ENCODE measurements at regions not wholly inside any gene's neighbourhood (a gene's known extent, or its start where the extent isn't known, plus 50 kb on each side); places are given as distances from the start of the nearest gene placed in this dataset.

DNA sequence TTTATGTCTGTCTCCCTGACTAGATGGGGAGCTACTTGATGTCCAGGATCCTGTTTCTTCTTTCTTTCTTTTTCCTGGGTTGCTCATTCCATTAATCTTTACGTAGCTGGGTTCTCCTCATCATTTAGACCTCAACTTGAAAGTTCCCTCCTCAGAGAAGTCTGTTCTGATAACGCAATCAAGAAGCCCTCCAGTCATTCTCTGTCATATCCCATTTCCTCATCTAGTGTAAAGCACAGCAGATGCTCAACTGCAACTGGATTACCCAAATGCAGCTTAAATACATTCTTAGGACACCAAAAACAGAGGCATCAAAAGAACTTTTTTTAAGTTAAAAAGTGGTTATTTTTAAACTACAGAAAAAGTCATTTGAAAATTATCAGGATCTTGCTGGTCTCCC is 51.7 kb upstream of the ST3GAL6 start:
- Histone ChIP-seq H3K27me3 (ENCODE audit: control insufficient read depth, insufficient read depth, low read length) (peaks cover 9% of the 10 kb centered on the region), H3K4me2 (ENCODE audit: low read depth, low read length) (no peak overlapping the region), H3K79me1 (ENCODE audit: low read depth in 1 of 2, low read length in 2 of 2) (no peaks in the 10 kb centered on the region), H3K56ac (ENCODE audit: extremely low read depth, insufficient read depth, low read length) (no peak overlapping the region), H4K5ac (ENCODE audit: low read depth, low read length) (no peak overlapping the region), H3K14ac (replicated peaks; ENCODE audit: low read depth, low read length) (no peak overlapping the region), H2AFZ (replicated peaks; ENCODE audit: low read length, poor library complexity) (no peak overlapping the region), H2BK20ac (ENCODE audit: low read depth, low read length) (no peak overlapping the region), H2AK9ac (replicated peaks; ENCODE audit: low read depth, low read length, poor library complexity) (no peak overlapping the region), H2AK5ac (ENCODE audit: low read depth, low read length) (no peak overlapping the region), H4K8ac (ENCODE audit: low read depth in 2 of 2, low read length in 2 of 2) (no peak overlapping the region), H3K4ac (ENCODE audit: low read depth, low read length) (no peak overlapping the region), H3K27ac (ENCODE audit: insufficient read depth, low read length) (no peak overlapping the region), H3K36me3 (ENCODE audit: control insufficient read depth, insufficient read depth, low read length) (no peaks in the 10 kb centered on the region), H2BK5ac (ENCODE audit: low read depth, low read length, poor library complexity, severe bottlenecking) (no peak overlapping the region), H3K9ac (ENCODE audit: low read depth, low read length) (no peak overlapping the region), H4K91ac (ENCODE audit: insufficient read depth, low read depth, low read length) (no peak overlapping the region), H3K18ac (ENCODE audit: low read depth, low read length) (no peak overlapping the region), H3K23ac (ENCODE audit: low read depth, low read length) (no peak overlapping the region), H4K20me1 (ENCODE audit: insufficient read depth, low read length) (no peaks in the 10 kb centered on the region), H3K4me3 (ENCODE audit: insufficient read depth, low read depth, low read length) (no peak overlapping the region), H2BK15ac (ENCODE audit: low read depth, low read length) (no peak overlapping the region), H3K4me1 (ENCODE audit: control insufficient read depth, insufficient read depth, low read length) (no peaks in the 10 kb centered on the region), H3K9me1 (ENCODE audit: insufficient read depth, low read length) (no peaks in the 10 kb centered on the region), H2BK120ac (ENCODE audit: low read depth, low read length) (no peak overlapping the region), H3K9me3 (ENCODE audit: control insufficient read depth, insufficient read depth, low read length) (no peaks in the 10 kb centered on the region)
- ATAC-seq (ENCODE audit: low read depth) (no peak), DNase-seq (no peak)
- ChIA-PET CTCF (interaction anchor here (0.7 kb wide), 1 partner anchor 9 kb away, joined by 5 read pairs; no protein-coding TSS in a partner anchor), POLR2A (ENCODE audit: unreplicated experiment) (no interaction called here)
- no CpG with 5 or more reads among the region's 2 CpGs for whole genome bisulfite sequencing, 2 experiments (ENCODE audit: extremely low coverage in 2 of 2, insufficient read length in 1 of 2)
- TF ChIP-seq POLR2A (IDR thresholded peaks at IDR 0.05; ENCODE audit: low read depth, low read length) (no peak), MAZ (IDR thresholded peaks at IDR 0.05; ENCODE audit: borderline replicate concordance, low read depth, low read length) (no peak), RFX5 (IDR thresholded peaks at IDR 0.05; ENCODE audit: low read depth, low read length) (no peak), MXI1 (IDR thresholded peaks at IDR 0.05; ENCODE audit: borderline replicate concordance, low read depth, low read length) (no peak), RAD21 (IDR thresholded peaks at IDR 0.05; ENCODE audit: low read length) (no peak), FOS (IDR thresholded peaks at IDR 0.05; ENCODE audit: low read depth, low read length) (no peak), MAFK (IDR thresholded peaks at IDR 0.05; ENCODE audit: low read depth, low read length) (no peak), RCOR1 (IDR thresholded peaks at IDR 0.05; ENCODE audit: insufficient replicate concordance, low read length) (no peak), CEBPB (IDR thresholded peaks at IDR 0.05; ENCODE audit: low read depth, low read length) (no peak), SMC3 (IDR thresholded peaks at IDR 0.05; ENCODE audit: low read depth, low read length) (no peak), NFE2L2 (IDR thresholded peaks at IDR 0.05; ENCODE audit: low read depth, low read length) (no peak), CHD1 (IDR thresholded peaks at IDR 0.05; ENCODE audit: low read depth, low read length) (no peak), BHLHE40 (IDR thresholded peaks at IDR 0.05; ENCODE audit: low read depth, low read length) (no peak)
- TF ChIP-seq, protein P1, sequence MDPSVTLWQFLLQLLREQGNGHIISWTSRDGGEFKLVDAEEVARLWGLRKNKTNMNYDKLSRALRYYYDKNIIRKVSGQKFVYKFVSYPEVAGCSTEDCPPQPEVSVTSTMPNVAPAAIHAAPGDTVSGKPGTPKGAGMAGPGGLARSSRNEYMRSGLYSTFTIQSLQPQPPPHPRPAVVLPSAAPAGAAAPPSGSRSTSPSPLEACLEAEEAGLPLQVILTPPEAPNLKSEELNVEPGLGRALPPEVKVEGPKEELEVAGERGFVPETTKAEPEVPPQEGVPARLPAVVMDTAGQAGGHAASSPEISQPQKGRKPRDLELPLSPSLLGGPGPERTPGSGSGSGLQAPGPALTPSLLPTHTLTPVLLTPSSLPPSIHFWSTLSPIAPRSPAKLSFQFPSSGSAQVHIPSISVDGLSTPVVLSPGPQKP (IDR thresholded peaks at IDR 0.05; ENCODE audit: borderline replicate concordance, low read depth, low read length) = no peak
- TF ChIP-seq, protein P2, sequence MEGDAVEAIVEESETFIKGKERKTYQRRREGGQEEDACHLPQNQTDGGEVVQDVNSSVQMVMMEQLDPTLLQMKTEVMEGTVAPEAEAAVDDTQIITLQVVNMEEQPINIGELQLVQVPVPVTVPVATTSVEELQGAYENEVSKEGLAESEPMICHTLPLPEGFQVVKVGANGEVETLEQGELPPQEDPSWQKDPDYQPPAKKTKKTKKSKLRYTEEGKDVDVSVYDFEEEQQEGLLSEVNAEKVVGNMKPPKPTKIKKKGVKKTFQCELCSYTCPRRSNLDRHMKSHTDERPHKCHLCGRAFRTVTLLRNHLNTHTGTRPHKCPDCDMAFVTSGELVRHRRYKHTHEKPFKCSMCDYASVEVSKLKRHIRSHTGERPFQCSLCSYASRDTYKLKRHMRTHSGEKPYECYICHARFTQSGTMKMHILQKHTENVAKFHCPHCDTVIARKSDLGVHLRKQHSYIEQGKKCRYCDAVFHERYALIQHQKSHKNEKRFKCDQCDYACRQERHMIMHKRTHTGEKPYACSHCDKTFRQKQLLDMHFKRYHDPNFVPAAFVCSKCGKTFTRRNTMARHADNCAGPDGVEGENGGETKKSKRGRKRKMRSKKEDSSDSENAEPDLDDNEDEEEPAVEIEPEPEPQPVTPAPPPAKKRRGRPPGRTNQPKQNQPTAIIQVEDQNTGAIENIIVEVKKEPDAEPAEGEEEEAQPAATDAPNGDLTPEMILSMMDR (conservative IDR thresholded peaks at IDR 0.05; ENCODE audit: low read depth, low read length) = no peak
- TF ChIP-seq, protein P3, sequence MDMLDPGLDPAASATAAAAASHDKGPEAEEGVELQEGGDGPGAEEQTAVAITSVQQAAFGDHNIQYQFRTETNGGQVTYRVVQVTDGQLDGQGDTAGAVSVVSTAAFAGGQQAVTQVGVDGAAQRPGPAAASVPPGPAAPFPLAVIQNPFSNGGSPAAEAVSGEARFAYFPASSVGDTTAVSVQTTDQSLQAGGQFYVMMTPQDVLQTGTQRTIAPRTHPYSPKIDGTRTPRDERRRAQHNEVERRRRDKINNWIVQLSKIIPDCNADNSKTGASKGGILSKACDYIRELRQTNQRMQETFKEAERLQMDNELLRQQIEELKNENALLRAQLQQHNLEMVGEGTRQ (IDR thresholded peaks at IDR 0.05; ENCODE audit: low read depth, low read length) = no peak
- intact Hi-C loops (cut with micrococcal nuclease) (no loop called here), dilution Hi-C loops (cut with HindIII; ENCODE audit: low sequenced_read_pairs, unreplicated experiment) (no loop called here), in situ Hi-C loops (cut with MboI; ENCODE audit: low sequenced_read_pairs) (no loop called here)
- no TSS peak for BruUV-seq (replicated peaks)
